Right lobe of liver (tissue), 4 donors: ENCODE measurements at regions not wholly inside any gene's neighbourhood (a gene's known extent, or its start where the extent isn't known, plus 50 kb on each side); places are given as distances from the start of the nearest gene placed in this dataset.

ENCODE experiments used
- POLR2A ChIP-seq: fragments of 450-650 bp; IDR thresholded peaks from one replicate; pipeline ENCODE4 v1.6.1; 2017; ENCODE audit warnings: antibody characterized with exemption, mild to moderate bottlenecking
- TF ChIP-seq, protein P1 (sequence below), 4 donors: fragments of 200-600 bp in 3 of 4; fragments of 450-650 bp in 1 of 4; IDR thresholded peaks; one replicate each; pipeline versions ENCODE4 v1.5.1 to v1.8.0; 2016 to 2022; ENCODE audit warnings: antibody characterized with exemption in 4 of 4, mild to moderate bottlenecking in 2 of 4
- donor health status: DM: no; HTN: no; CAD: no.
- donor health status: DM: no; HTN: no; CAD: no.
- donor health status: DM: no; HTN: yes; CAD: no.

DNA sequence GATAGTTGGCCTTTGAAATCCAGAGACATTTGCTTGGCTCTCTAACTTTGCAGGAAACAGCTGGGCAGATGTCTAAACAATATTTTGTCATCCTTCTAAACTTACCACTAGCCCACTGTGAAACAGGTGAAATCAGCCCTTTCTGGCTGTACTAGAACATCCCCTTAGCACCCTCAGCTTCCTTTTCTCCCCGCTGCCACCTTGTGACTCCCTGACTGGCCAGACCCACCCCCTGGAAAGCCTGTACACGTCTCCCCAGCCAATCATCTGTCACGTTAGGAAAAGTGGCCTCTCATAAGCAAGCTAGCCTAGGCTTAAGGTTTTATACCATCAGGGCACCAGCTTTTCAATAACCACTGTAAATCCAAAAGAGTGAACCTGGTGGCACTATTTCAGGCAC is 88.6 kb upstream of the E2F3 start:
- TF ChIP-seq, protein P1, sequence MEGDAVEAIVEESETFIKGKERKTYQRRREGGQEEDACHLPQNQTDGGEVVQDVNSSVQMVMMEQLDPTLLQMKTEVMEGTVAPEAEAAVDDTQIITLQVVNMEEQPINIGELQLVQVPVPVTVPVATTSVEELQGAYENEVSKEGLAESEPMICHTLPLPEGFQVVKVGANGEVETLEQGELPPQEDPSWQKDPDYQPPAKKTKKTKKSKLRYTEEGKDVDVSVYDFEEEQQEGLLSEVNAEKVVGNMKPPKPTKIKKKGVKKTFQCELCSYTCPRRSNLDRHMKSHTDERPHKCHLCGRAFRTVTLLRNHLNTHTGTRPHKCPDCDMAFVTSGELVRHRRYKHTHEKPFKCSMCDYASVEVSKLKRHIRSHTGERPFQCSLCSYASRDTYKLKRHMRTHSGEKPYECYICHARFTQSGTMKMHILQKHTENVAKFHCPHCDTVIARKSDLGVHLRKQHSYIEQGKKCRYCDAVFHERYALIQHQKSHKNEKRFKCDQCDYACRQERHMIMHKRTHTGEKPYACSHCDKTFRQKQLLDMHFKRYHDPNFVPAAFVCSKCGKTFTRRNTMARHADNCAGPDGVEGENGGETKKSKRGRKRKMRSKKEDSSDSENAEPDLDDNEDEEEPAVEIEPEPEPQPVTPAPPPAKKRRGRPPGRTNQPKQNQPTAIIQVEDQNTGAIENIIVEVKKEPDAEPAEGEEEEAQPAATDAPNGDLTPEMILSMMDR (IDR thresholded peaks at IDR 0.05) = no peak
- TF ChIP-seq POLR2A = no peak
